HG03045 (cell line): ENCODE measurements at regions not wholly inside any gene's neighbourhood (a gene's known extent, or its start where the extent isn't known, plus 50 kb on each side); places are given as distances from the start of the nearest gene placed in this dataset.
"Not testable (repeated sequence)": the region's sequence is repeated elsewhere in the genome, so short reads cannot be mapped to it uniquely, and the experiment has no call there.

Experiments used
- ATAC-seq: cut with Tn5 transposase; IDR thresholded peaks from one replicate; pipeline ENCODE4 v1.9.1; 2021; ENCODE audit warnings: mild to moderate bottlenecking, moderate library complexity; ENCODE audit not compliant: unreplicated experiment

DNA sequence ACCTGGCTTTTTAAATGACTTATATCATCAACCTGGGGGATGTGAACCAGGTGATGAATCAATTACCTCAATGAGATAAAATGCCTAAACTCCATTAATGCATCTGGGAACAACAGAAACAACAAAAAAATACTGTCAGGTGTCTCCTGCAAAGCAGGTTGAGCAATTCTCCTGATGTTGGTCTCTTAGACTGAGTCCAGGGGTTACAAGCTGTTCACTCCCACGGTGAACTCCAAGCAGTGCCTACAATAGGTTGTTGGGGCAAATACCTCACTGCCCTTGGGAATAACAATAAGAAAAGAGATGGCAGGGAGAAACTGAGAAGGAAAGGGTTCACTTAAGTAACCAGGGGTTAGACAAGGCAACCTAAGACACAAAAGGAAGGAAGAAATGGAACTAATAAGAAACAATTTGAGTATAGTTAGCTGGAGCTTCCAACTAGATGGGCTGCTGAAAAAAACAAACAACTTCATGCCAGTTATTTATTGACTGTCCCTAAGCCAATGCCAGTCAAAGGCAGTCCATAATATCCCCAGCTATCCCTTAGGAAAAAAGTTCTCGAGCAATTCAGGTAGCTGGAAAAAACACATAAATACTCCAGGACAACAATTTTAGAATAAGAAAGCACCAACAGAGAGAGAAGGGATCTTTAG is 97.6 kb upstream of the MAGI3 start:
- no peak for ATAC-seq

DNA sequence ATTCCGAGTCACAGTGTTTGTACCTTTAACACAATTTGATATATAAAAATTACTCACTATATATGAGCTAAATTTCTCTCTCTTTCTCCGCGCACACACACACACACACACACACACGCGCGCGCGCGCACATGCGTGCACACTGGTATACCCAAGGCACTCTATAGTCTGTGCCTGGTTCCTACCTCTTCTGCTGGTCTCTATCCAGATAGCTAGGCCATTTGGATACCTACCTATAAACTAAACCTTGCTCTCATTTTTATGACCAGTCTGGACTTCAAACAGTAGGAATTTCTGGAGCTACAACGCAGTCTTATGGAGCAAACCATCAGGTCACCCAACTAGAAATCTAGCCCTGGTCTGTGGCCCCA is 97.1 kb upstream of the MAGI3 start:
- no peak for ATAC-seq

DNA sequence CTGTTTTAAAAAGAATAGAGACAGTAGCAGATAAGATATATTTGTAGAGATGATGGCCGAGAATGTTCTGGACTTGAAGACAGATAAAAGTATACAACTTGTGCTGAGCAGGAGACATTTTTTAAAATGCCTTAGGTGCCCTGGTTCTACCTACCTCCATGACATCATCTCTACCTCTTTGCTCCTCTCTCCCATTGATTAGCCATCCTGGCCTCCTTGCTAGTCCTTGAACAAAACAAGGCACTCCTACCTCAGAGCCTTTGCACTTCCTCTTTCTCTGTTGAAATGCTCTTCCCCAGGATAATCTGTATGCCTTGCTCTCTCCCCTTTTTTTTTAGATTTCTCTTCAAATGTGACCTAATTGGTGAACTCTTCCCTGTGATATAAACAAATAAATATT is 92.6 kb upstream of the MAGI3 start:
- no peak for ATAC-seq

- no peak for ATAC-seq
These were observed 91.4 kb upstream of the MAGI3 start for GRCh38 chr1:113298941-113299340.

DNA sequence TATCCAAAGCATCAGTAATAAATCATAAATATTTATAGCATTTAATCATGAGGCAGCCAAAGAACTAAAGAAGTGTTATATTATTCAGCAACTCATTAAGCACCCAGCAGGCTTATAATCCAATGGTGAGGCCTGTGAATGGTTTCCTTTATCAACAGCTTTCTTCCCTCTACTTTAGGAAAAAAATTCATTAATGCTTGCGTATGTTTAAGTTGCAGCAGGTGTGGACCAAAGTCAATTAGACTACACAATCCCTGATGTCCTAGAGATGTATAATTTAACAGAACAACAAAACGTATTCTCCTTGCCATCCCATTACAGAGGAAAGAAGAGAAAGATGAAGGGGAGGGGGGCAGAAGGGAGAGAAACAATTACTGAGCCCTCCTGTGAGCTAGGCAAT is 87.7 kb upstream of the MAGI3 start:
- ATAC-seq: no peak

DNA sequence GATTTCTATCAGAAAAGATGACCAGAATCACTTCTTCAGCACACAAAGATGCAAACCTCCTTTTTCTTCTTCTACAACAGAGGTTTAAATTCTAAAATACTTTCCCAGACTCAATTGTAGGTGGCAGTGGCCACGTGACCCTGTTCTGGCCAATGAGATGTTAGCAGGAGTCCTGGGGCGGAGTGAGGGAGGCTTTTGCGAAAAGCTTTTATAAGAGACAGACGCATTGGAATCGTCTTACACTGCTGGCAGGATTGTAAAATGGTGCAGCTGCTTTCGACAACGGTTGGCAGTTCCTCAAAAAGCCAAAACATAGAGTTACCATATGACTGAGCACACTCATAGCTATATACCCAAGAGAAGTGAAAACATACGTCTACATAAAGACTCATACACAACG is 87.0 kb upstream of the MAGI3 start:
- no peak for ATAC-seq

DNA sequence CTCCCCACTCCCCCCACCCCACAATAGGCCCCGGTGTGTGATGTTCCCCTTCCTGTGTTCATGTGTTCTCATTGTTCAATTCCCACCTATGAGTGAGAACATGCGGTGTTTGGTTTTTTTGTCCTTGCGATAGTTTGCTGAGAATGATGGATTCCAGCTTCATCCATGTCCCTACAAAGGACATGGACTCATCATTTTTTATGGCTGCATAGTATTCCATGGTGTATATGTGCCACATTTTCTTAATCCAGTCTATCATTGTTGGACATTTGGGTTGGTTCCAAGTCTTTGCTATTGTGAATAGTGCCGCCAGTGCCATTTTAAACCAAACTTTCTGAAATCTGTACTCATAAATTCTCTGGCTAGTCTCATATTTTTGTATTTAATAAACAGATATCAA is 85.3 kb upstream of the MAGI3 start:
- ATAC-seq: not testable (repeated sequence)

GRCh38 chr1:113307771-113308445 is 82.4 kb upstream of the MAGI3 start:
- no peak for ATAC-seq

DNA sequence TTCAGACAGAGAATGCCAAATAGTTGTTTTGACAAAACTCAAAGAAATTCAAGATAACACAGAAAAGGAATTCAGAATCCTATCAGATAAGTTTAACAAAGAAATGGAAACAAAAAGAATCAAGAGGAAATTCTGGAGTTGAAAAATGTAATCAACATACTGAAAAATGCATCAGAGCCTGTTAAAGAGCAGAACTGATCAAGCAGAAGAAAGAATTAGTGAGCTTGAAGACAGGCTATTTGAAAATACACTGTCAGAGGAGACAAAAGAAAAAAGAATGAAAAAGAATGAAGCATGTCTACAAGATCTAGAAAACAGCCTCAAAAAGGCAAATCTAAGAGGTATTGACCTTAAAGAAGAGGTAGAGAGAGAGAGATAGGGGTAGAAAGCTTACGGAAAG is 77.7 kb upstream of the MAGI3 start:
- ATAC-seq: not testable (repeated sequence)

DNA sequence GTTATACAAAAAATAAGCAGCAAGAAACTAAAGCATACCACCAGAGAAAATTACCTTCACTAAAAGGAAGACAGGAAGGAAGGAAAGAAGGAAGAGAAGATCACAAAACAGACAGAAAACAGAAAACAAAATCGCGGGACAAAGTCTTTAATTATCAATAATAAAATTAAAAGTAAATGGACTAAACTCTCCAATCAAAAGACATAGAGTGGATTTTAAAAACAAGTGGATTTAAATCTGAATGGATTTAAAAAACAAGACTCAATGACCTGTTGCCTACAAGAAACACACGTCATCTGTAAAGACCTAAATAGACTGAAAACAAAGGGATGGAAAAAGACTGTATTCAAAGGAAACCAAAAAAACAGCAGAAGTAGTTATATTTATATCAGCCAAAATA is 75.7 kb upstream of the MAGI3 start:
- no peak for ATAC-seq

- no peak for ATAC-seq
These were observed 70.0 kb upstream of the MAGI3 start for GRCh38 chr1:113320272-113320671.

DNA sequence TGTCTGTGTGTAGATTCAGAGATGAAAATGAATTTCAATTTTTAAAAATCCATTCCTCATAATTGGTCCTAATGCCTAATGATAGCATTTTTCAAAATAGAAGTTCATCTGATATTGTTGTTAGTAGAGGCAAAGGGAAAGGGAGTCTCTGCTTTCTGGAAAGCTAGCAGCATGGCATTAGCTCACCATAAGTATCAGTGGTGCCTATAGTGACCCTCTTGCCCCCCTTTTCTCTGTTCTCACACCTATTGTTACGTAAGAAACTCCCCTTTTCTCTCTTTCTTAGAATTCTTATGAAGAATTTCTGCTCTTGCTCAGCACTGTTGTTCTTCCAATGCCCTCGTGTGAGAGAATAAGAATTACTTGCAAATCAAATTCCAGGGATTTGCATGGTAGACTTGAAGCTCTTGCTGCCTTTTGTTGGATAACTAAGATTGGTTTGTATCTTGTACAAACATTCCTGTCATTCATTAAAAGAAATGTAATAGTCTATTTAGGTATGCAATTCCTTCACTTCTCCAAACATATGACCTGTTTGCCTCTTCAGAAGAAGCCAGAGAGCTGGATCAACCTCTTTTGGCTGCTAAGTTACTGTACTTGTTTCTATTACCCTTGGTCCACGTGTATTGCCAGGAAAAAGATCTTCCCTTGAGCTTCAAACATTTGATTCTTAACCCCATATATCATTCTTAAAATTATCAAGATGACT is 69.2 kb upstream of the MAGI3 start:
- no peak for ATAC-seq

- no peak for ATAC-seq
These were observed 68.4 kb upstream of the MAGI3 start for GRCh38 chr1:113321771-113322387.

- no peak for ATAC-seq
These were observed 67.9 kb upstream of the MAGI3 start for GRCh38 chr1:113322439-113322838.

DNA sequence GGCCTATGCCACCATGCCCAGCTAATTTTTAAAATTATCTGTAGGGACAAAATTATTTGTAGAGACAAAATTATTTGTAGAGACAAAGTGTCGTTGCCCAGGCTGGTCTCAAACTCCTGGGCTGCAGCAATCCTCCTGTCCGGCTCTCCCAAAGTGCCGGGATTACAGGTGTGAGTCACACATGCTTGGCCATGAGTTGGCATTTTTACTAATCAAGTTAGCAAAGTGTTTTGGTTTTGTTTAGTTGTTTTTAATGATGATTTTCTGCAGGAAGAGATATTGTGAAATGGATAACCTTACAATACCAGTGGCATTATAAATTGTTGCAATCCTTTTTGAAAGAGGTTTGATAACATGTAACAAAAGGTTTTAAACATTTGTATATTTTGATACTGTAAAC is 65.3 kb upstream of the MAGI3 start:
- no peak for ATAC-seq

- ATAC-seq: no peak
These were observed 63.3 kb upstream of the MAGI3 start for GRCh38 chr1:113326976-113327375.

- no peak for ATAC-seq
These were observed 57.3 kb upstream of the MAGI3 start for GRCh38 chr1:113333056-113333455.

GRCh38 chr1:113340038-113340437 is 50.3 kb upstream of the MAGI3 start:
- ATAC-seq: no peak
